Activated naive CD8-positive, alpha-beta T cell (primary cell): ENCODE measurements at regions not wholly inside any gene's neighbourhood (a gene's known extent, or its start where the extent isn't known, plus 50 kb on each side); places are given as distances from the start of the nearest gene placed in this dataset.

Experiments used
- H3K27ac Mint-ChIP-seq: one replicate; pipeline ENCODE4 v1.8.0; 2021; ENCODE audit warnings: mixed read lengths
- H3K27me3 Mint-ChIP-seq: one replicate; pipeline ENCODE4 v1.8.0; 2021; ENCODE audit warnings: mixed read lengths
- H3K36me3 Mint-ChIP-seq: one replicate; pipeline ENCODE4 v1.8.0; 2021; ENCODE audit warnings: mixed read lengths
- H3K4me1 Mint-ChIP-seq: one replicate; pipeline ENCODE4 v1.8.0; 2021; ENCODE audit warnings: low read depth, mixed read lengths
- H3K4me3 Mint-ChIP-seq: one replicate; pipeline ENCODE4 v1.8.0; 2021; ENCODE audit warnings: mild to moderate bottlenecking, mixed read lengths
- H3K9me3 Mint-ChIP-seq: one replicate; pipeline ENCODE4 v1.8.0; 2021; ENCODE audit warnings: low read depth, mixed read lengths

DNA sequence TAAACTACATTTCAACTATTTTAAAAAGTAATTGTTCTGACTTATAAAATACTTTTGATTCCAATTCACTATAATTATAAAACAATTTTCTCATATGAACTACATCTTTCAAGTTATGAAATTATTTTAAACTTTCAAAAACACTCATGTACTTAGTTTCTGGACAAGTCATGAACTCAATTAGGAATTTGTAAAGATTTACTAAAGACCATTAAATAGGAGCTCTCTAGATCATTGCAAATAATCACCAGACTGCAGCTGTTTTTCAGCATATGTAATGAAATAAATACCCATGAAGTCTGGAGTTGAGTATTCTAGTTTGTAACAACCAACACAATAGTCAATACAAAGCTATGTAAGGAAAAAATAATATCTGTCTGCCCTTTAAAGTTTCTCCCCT lies 605.1 kb upstream of the MIR17HG start:
- H3K9me3 Mint-ChIP-seq: no peaks in the 10 kb centered on the region
- no peaks in the 10 kb centered on the region for H3K36me3 Mint-ChIP-seq
- H3K27ac Mint-ChIP-seq: no peak overlapping the region

GRCh38 chr13:90746230-90746629 lies 601.3 kb upstream of the MIR17HG start:
- Mint-ChIP-seq H3K27me3 (no peaks in the 10 kb centered on the region), H3K9me3 (peaks cover 4% of the 10 kb centered on the region), H3K4me1 (no peaks in the 10 kb centered on the region), H3K4me3 (no peak overlapping the region), H3K27ac (no peak overlapping the region), H3K36me3 (no peaks in the 10 kb centered on the region)

More for the DNA sequence above, 605.1 kb upstream of the MIR17HG start:
- H3K27me3 Mint-ChIP-seq: no peaks in the 10 kb centered on the region
- no peaks in the 10 kb centered on the region for H3K4me1 Mint-ChIP-seq
- no peak overlapping the region for H3K4me3 Mint-ChIP-seq

- H3K4me1 Mint-ChIP-seq: no peaks in the 10 kb centered on the region
- no peaks in the 10 kb centered on the region for H3K36me3 Mint-ChIP-seq
- no peak overlapping the region for H3K27ac Mint-ChIP-seq
- no peaks in the 10 kb centered on the region for H3K27me3 Mint-ChIP-seq
- H3K9me3 Mint-ChIP-seq: peaks cover 4% of the 10 kb centered on the region
- H3K4me3 Mint-ChIP-seq: no peak overlapping the region
Measured at GRCh38 chr13:90750021-90750420, 597.5 kb upstream of the MIR17HG start.

DNA sequence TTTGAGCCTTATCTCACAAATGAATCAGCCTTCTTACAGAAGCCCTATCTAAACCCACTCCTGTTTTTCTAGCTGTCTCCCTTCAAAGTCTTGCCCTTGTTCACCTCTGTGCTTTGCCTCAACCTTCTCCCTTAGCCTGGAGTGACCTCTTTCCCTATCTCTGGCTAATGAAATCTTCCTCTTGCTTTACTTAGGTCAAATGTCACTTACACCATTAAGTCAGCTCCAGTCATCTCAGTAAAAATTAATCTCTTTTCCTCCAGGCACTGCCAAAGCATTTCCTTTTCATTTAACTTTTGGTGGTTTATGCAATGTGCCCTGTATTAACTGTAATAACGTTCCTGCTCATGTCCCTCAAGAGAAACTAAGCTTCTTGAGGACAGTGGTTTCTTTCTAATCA lies 596.5 kb upstream of the MIR17HG start:
- H3K9me3 Mint-ChIP-seq: peaks cover 4% of the 10 kb centered on the region
- no peaks in the 10 kb centered on the region for H3K36me3 Mint-ChIP-seq
- no peak overlapping the region for H3K27ac Mint-ChIP-seq
- no peaks in the 10 kb centered on the region for H3K4me1 Mint-ChIP-seq
- no peak overlapping the region for H3K4me3 Mint-ChIP-seq
- no peaks in the 10 kb centered on the region for H3K27me3 Mint-ChIP-seq

DNA sequence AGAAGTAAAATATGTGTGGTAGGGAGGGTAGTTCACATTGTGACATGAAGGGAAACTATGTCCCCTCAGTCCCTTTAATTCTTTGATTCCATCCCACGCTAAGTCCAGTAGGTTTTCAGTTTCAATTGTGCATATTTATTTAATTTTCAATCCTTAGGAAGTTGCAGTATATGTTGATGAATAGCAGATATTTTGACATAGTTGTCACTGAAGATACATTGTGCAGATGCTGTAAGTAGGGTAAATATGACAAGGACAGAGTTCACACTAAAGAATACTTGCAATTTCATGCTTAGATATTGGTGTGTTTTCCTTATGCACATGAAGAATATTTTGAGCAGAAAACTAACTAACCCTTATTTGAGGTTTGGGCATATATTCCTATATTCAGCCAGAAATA lies 595.4 kb upstream of the MIR17HG start:
- Mint-ChIP-seq H3K27ac (no peak overlapping the region), H3K9me3 (peaks cover 4% of the 10 kb centered on the region), H3K4me1 (no peaks in the 10 kb centered on the region), H3K4me3 (no peak overlapping the region), H3K27me3 (no peaks in the 10 kb centered on the region), H3K36me3 (no peaks in the 10 kb centered on the region)

GRCh38 chr13:90757127-90757680 lies 590.3 kb upstream of the MIR17HG start:
- Mint-ChIP-seq H3K36me3 (no peaks in the 10 kb centered on the region), H3K4me3 (no peak overlapping the region), H3K9me3 (peaks cover 4% of the 10 kb centered on the region), H3K4me1 (no peaks in the 10 kb centered on the region), H3K27ac (no peak overlapping the region), H3K27me3 (no peaks in the 10 kb centered on the region)

GRCh38 chr13:90760639-90761038 lies 586.8 kb upstream of the MIR17HG start:
- Mint-ChIP-seq H3K36me3 (no peaks in the 10 kb centered on the region), H3K27me3 (no peaks in the 10 kb centered on the region), H3K27ac (no peak overlapping the region), H3K4me1 (no peaks in the 10 kb centered on the region), H3K9me3 (peaks cover 4% of the 10 kb centered on the region), H3K4me3 (no peak overlapping the region)

DNA sequence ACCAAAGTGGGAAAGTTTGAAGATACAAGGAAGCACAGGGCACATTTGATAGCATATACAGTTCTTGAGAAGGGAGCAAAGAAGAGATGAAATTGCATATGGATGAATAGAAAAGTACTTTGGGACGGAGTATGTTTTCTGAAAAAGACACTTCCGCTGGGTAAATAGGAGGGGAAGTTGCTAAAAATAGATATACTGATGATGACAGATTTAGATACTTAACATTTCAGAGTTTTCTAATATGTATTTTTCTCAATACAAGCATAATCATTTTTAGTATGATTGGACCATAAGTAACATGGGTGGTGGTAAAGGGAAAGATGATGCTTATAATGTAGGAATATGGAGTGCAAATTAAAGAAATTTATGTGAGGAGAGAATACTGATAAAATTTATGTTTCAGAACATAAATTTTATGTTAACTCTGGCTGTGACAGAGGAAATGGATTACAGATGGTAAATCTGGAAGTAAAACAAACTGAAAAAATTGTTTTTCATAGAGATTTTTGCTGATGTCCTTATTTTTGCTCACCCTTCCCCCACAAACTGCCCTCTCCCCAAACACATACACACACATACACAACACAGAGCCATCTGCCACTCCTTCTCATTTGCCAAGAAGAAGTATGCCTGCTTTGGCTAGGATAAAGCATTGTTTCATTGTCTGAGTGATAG lies 583.9 kb upstream of the MIR17HG start:
- Mint-ChIP-seq H3K4me3 (no peak overlapping the region), H3K27me3 (no peaks in the 10 kb centered on the region), H3K4me1 (no peaks in the 10 kb centered on the region), H3K36me3 (no peaks in the 10 kb centered on the region), H3K9me3 (peaks cover 4% of the 10 kb centered on the region), H3K27ac (no peak overlapping the region)

GRCh38 chr13:90766386-90766902 lies 581.0 kb upstream of the MIR17HG start:
- no peaks in the 10 kb centered on the region for H3K4me1 Mint-ChIP-seq

DNA sequence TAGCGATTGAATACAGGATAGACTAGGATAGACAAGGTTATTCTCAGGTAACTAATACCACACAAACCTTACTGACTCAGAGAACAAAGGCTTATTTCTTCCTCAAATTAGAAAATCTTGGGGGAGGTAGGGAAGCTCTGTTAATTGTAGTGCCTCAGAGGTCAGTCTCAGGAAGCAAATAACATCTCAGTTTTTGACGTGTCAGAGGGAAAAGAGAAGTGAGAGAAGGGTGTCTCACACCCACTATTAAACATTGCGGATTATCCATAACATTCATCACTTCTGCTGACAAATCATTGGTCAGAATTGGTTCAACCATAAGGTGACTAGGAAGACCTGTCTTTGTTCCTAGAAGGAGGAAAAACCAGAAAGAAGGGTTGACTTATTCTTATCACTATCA lies 579.4 kb upstream of the MIR17HG start:
- no peaks in the 10 kb centered on the region for H3K4me1 Mint-ChIP-seq

More at GRCh38 chr13:90766386-90766902, 581.0 kb upstream of the MIR17HG start:
- H3K9me3 Mint-ChIP-seq: peaks cover 4% of the 10 kb centered on the region
- no peaks in the 10 kb centered on the region for H3K36me3 Mint-ChIP-seq
- no peaks in the 10 kb centered on the region for H3K27me3 Mint-ChIP-seq
- no peak overlapping the region for H3K4me3 Mint-ChIP-seq
- no peak overlapping the region for H3K27ac Mint-ChIP-seq

GRCh38 chr13:90769387-90769786 lies 578.1 kb upstream of the MIR17HG start:
- no peaks in the 10 kb centered on the region for H3K27me3 Mint-ChIP-seq
- H3K27ac Mint-ChIP-seq: no peak overlapping the region
- no peaks in the 10 kb centered on the region for H3K4me1 Mint-ChIP-seq
- no peak overlapping the region for H3K4me3 Mint-ChIP-seq
- H3K36me3 Mint-ChIP-seq: no peaks in the 10 kb centered on the region
- no peaks in the 10 kb centered on the region for H3K9me3 Mint-ChIP-seq

More for the DNA sequence above, 579.4 kb upstream of the MIR17HG start:
- Mint-ChIP-seq H3K27me3 (no peaks in the 10 kb centered on the region), H3K9me3 (no peaks in the 10 kb centered on the region), H3K4me3 (no peak overlapping the region), H3K36me3 (no peaks in the 10 kb centered on the region), H3K27ac (no peak overlapping the region)

- no peaks in the 10 kb centered on the region for H3K4me1 Mint-ChIP-seq
- no peaks in the 10 kb centered on the region for H3K9me3 Mint-ChIP-seq
- H3K36me3 Mint-ChIP-seq: no peaks in the 10 kb centered on the region
- no peaks in the 10 kb centered on the region for H3K27me3 Mint-ChIP-seq
- no peak overlapping the region for H3K4me3 Mint-ChIP-seq
- no peak overlapping the region for H3K27ac Mint-ChIP-seq
Measured at GRCh38 chr13:90770334-90770733, 577.2 kb upstream of the MIR17HG start.

- Mint-ChIP-seq H3K4me3 (no peak overlapping the region), H3K4me1 (no peaks in the 10 kb centered on the region), H3K36me3 (no peaks in the 10 kb centered on the region), H3K27ac (no peak overlapping the region), H3K9me3 (no peaks in the 10 kb centered on the region), H3K27me3 (no peaks in the 10 kb centered on the region)
Measured at GRCh38 chr13:90773681-90774080, 573.8 kb upstream of the MIR17HG start.

DNA sequence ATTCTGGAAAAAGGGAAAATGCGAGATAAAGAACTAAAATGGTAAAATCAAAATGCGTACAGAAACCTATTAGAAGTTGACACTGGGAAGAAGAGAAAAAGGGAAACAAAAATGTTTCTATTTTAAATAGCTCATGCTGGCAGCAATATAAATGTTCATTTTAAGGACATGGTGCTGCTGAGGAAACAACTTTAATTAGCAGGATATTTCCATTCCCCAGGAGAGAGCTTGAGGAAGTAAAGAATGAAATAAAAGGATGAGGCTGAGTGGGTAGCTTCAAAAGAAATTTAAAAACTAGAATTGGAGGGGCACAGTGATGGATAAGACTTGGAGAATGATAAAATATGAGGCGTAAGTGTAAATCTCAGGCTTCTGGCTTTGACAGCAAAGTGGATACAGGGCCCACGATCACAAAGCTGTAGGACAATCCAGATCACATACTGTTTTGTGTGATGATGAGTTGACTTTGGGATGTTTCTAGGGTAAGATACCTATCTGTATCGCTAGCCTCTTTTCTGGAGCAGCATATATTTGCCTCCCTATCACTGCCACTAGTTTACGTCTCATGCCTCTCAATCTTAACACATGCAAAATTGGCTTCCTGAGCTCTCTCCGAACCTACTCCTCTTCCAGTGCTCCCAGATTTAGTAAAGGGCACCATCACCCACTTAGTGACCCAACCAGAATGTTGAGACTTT lies 571.3 kb upstream of the MIR17HG start:
- no peaks in the 10 kb centered on the region for H3K9me3 Mint-ChIP-seq
- no peak overlapping the region for H3K27ac Mint-ChIP-seq
- H3K36me3 Mint-ChIP-seq: no peaks in the 10 kb centered on the region
- H3K4me3 Mint-ChIP-seq: no peak overlapping the region
- no peaks in the 10 kb centered on the region for H3K4me1 Mint-ChIP-seq
- no peaks in the 10 kb centered on the region for H3K27me3 Mint-ChIP-seq

DNA sequence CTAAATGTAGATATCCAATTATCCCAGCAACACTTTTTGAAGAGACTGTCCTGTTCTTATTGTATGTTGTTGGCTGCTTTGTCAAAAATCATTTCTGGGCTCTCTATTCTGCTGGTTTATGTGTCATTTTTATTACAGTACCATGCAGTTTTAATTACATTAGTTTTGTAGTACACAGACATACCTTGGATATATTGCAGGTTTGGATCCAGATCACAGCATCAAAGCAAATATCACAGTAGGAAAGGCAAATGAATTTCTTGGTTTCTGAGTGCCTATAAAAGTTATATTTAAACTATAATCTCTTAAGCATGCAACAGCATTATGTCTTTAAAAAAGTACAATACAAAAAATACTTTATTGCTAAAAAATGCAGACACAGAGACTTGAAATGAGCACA lies 564.2 kb upstream of the MIR17HG start:
- no peak overlapping the region for H3K27ac Mint-ChIP-seq
- no peaks in the 10 kb centered on the region for H3K9me3 Mint-ChIP-seq
- no peaks in the 10 kb centered on the region for H3K27me3 Mint-ChIP-seq
- H3K36me3 Mint-ChIP-seq: no peaks in the 10 kb centered on the region
- H3K4me3 Mint-ChIP-seq: no peak overlapping the region
- no peaks in the 10 kb centered on the region for H3K4me1 Mint-ChIP-seq
